ENCODE measurements at regions not wholly inside any gene's neighbourhood (a gene's known extent, or its start where the extent isn't known, plus 50 kb on each side); places are given as distances from the start of the nearest gene placed in this dataset.

DNA sequence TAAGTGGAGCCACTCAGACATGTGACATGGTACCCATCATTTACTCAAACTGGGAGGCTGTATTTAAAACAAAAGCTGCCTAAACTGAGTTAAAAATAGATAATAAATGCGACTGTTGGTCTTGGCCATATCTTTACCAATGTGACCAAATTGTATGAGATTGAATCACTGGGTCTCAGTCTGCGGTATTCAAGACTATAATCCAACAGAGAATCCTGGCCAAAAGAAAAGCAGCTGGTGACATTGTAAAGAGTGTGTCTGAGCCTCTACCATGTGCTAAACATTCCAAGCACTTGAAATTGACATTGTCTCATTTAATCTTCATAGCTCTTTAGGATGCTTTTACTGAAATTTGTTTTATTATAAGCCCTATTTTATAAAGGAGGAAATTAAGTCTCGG, 282.6 kb downstream of the ZNF608 start:
- CTCF ChIA-PET = no interaction called here
- H3K36me3 Mint-ChIP-seq (ENCODE audit: insufficient read depth, unreplicated experiment) = no peaks in the 10 kb centered on the region
- DNase-seq = no peak
- no TSS peak for BruUV-seq (replicated peaks)
- H3K27me3 Mint-ChIP-seq (ENCODE audit: unreplicated experiment) = no peaks in the 10 kb centered on the region
- intact Hi-C loops (cut with micrococcal nuclease; ENCODE audit: unreplicated experiment) = no loop called here
- H3K27ac Mint-ChIP-seq (ENCODE audit: unreplicated experiment) = no peak overlapping the region
- H3K4me1 Mint-ChIP-seq (ENCODE audit: low read depth, unreplicated experiment) = no peaks in the 10 kb centered on the region
- no peak overlapping the region for H3K4me3 Mint-ChIP-seq (ENCODE audit: low read depth, unreplicated experiment)
- TF ChIP-seq CTCF (IDR thresholded peaks at IDR 0.05; ENCODE audit: unreplicated experiment) = no peak
- peaks cover 12% of the 10 kb centered on the region for H3K9me3 Mint-ChIP-seq (ENCODE audit: low read depth, unreplicated experiment)

DNA sequence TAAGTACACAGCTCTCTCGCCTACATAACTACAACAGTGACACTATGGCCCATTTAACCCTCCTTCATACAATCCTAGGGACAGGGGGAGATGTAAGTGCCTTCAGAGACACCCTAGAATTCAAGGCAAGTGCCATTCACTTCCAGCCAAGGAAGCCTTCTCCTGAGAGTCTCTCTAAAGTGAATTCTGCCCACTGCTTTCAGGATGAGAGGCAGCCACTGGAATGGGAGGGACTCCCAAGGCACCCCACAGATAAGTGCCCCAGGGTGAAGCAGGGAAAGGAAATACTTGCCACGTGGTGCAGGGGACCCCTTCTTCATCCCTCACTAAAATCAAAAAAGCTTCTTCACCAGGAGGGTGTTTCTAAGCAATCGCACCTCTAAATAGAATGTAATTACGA, 283.7 kb downstream of the ZNF608 start:
- Mint-ChIP-seq H3K9me3 (ENCODE audit: low read depth, unreplicated experiment) (peaks cover 12% of the 10 kb centered on the region), H3K36me3 (ENCODE audit: insufficient read depth, unreplicated experiment) (no peaks in the 10 kb centered on the region), H3K27ac (ENCODE audit: unreplicated experiment) (no peak overlapping the region), H3K27me3 (ENCODE audit: unreplicated experiment) (no peaks in the 10 kb centered on the region), H3K4me1 (ENCODE audit: low read depth, unreplicated experiment) (no peaks in the 10 kb centered on the region), H3K4me3 (ENCODE audit: low read depth, unreplicated experiment) (no peak overlapping the region)
- DNase-seq = no peak
- BruUV-seq (replicated peaks) = no TSS peak
- no peak for TF ChIP-seq CTCF (IDR thresholded peaks at IDR 0.05; ENCODE audit: unreplicated experiment)
- CTCF ChIA-PET = no interaction called here
- intact Hi-C loops (cut with micrococcal nuclease; ENCODE audit: unreplicated experiment) = no loop called here

DNA sequence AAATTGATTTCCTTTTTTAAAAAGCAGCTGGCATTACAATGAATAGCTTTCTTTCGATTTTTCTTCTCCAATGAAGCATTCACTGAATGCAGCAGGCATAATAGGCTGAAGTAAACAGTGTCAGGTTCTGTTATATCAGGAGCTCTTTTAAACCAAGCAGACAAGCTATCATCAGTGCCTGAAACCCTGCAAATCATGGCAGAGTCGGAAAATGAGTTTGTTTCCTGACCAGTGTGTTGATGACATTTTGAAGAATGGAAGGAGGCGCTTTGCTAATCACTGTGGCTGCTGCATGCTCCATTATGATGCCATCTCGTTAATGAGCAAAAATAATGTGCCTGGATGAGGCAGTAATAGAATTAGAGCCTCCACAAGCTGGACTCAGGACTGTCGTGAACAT, 284.5 kb downstream of the ZNF608 start:
- Mint-ChIP-seq H3K4me1 (ENCODE audit: low read depth, unreplicated experiment) (no peaks in the 10 kb centered on the region), H3K36me3 (ENCODE audit: insufficient read depth, unreplicated experiment) (no peaks in the 10 kb centered on the region), H3K27ac (ENCODE audit: unreplicated experiment) (no peak overlapping the region), H3K9me3 (ENCODE audit: low read depth, unreplicated experiment) (peaks cover 12% of the 10 kb centered on the region), H3K27me3 (ENCODE audit: unreplicated experiment) (no peaks in the 10 kb centered on the region), H3K4me3 (ENCODE audit: low read depth, unreplicated experiment) (no peak overlapping the region)
- no peak for TF ChIP-seq CTCF (IDR thresholded peaks at IDR 0.05; ENCODE audit: unreplicated experiment)
- no peak for DNase-seq
- CTCF ChIA-PET = no interaction called here
- intact Hi-C loops (cut with micrococcal nuclease; ENCODE audit: unreplicated experiment) = no loop called here
- BruUV-seq (replicated peaks) = no TSS peak

DNA sequence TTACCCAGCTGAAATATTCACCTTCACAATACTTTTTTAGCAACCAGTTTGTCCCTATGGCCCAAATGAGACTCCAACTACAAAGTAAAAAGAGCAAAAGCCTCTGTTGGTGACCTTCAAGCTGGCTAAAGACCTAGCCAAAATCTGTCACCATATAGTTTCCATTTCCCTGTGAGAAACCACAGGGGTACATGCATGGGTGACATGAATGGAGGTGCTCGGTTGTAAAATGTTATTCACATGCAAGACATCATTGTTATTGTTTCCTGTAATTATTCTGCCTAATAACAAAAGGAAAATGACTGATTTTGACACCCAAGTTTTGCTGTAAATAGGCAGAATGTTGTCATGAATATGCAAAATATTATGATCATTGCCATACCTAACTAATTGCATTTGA, 285.3 kb downstream of the ZNF608 start:
- no peak overlapping the region for H3K4me3 Mint-ChIP-seq (ENCODE audit: low read depth, unreplicated experiment)
- H3K36me3 Mint-ChIP-seq (ENCODE audit: insufficient read depth, unreplicated experiment) = no peaks in the 10 kb centered on the region
- no peak for TF ChIP-seq CTCF (IDR thresholded peaks at IDR 0.05; ENCODE audit: unreplicated experiment)
- H3K27me3 Mint-ChIP-seq (ENCODE audit: unreplicated experiment) = no peaks in the 10 kb centered on the region
- intact Hi-C loops (cut with micrococcal nuclease; ENCODE audit: unreplicated experiment) = no loop called here
- CTCF ChIA-PET = no interaction called here
- DNase-seq = no peak
- no TSS peak for BruUV-seq (replicated peaks)
- no peaks in the 10 kb centered on the region for H3K4me1 Mint-ChIP-seq (ENCODE audit: low read depth, unreplicated experiment)
- H3K27ac Mint-ChIP-seq (ENCODE audit: unreplicated experiment) = no peak overlapping the region
- H3K9me3 Mint-ChIP-seq (ENCODE audit: low read depth, unreplicated experiment) = peaks cover 12% of the 10 kb centered on the region

DNA sequence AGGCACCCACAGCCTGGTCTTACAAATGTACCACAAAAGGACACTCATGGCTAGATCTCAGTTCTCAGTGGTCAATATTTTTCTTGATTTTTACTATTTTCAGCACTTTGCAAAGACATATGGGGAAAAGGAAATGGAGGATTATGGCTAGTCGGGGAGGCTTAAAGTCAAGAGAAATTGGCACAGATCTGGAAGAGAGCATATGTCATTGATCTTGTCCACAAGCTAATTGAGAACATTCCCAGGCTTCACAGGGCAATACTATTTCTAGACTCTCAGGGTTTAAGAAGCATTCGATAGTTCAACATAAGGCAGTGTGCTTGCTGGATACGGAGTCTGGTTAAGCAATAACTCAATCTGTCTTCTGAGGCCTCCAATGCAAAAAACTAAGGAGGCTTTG, 285.8 kb downstream of the ZNF608 start:
- TF ChIP-seq CTCF (IDR thresholded peaks at IDR 0.05; ENCODE audit: unreplicated experiment) = no peak
- Mint-ChIP-seq H3K27me3 (ENCODE audit: unreplicated experiment) (no peaks in the 10 kb centered on the region), H3K36me3 (ENCODE audit: insufficient read depth, unreplicated experiment) (no peaks in the 10 kb centered on the region), H3K4me1 (ENCODE audit: low read depth, unreplicated experiment) (no peaks in the 10 kb centered on the region), H3K9me3 (ENCODE audit: low read depth, unreplicated experiment) (peaks cover 12% of the 10 kb centered on the region), H3K4me3 (ENCODE audit: low read depth, unreplicated experiment) (no peak overlapping the region), H3K27ac (ENCODE audit: unreplicated experiment) (no peak overlapping the region)
- intact Hi-C loops (cut with micrococcal nuclease; ENCODE audit: unreplicated experiment) = no loop called here
- CTCF ChIA-PET = no interaction called here
- no TSS peak for BruUV-seq (replicated peaks)
- DNase-seq = no peak
